Activated T-cell treated with anti-CD3 and anti-CD28 coated beads, Interleukin-2, amount 50 U/mL, for 1 hour (primary cell): ENCODE measurements at regions not wholly inside any gene's neighbourhood (a gene's known extent, or its start where the extent isn't known, plus 50 kb on each side); places are given as distances from the start of the nearest gene placed in this dataset.

ENCODE experiments used
- DNase-seq: peaks from one replicate; pipeline ENCODE4 v3.0.0-alpha.2; 2020

DNA sequence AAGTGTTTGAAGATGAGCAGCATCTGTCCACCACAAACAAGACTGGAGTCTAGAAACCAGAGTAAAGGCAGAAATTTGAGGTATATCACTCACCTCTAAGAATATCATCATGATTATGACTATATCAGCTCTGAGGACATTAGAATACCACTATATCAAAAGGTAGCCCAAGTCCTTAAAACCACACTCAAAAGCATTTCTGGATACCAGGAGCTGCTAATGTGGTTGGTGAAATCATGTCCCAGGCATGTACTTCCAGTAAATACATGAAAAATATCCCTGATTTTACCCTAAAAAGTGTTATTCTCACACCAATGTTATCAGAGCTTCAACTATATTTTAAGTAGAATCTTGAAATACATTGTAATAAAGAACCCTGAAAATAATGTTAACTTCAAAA lies 136.3 kb upstream of the SMAD1 start:
- no peak for DNase-seq

- DNase-seq: no peak
Observed at GRCh38 chr4:145341381-145341780, 140.3 kb upstream of the SMAD1 start.

DNA sequence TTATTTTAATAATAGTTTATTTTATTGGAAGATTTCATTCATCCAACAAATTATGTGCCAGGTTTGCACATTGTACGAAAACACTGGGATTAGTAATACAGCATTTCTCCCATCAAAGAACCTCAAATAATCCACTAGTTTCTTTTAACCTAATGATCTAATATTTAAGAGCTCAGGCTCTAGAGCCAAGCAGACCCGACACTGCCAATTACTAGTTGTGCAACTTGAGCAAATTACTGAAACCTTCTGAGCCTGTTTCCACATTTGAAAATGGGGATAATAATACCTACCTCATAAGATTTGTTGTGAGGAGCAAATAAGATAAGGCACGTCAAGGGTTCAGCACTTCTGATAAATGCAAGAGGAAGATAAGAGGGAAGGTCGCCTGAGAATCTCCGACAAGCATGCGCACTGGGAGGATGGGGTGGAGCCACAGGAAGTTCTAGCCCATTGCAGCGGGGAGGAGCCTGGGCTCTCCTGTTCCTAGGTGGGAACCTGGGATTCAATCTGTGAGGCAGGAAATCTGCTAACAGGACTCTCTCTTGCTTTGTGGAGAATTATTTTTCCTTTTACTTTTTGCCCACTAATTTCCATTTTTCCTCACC lies 141.5 kb upstream of the SMAD1 start:
- no peak for DNase-seq

DNA sequence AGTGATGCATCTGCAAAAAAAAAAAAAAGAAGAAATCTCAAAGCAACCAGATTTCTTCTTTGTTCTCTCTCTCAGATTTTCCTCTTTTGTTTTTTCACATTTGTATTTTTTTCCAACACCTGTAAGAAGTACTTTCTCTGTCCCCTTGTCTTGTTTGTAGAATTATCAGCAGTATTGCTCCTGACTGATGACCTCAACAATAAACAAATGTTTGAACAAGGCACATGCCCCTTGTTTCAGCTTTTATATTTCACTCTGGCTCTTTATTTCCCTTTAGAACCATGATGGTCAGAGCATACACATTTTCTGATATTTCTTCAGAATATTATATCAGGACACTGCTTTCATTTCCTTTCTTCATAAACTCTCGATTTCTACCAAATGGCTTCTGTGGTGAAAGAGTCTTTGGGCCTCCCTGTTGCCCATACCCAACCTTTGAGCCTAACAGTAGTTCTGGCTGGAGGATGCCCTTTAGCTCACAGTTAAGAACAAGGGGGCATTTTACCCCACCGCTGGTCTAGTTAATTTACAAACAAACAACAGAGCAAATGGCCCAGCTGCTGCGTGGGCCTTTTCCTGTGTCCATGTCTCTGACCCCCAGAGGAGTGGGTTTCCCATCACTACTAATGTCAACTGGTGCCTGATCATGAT lies 142.5 kb upstream of the SMAD1 start:
- DNase-seq: no peak

- no peak for DNase-seq
Observed at GRCh38 chr4:145338568-145338967, 143.1 kb upstream of the SMAD1 start.

DNA sequence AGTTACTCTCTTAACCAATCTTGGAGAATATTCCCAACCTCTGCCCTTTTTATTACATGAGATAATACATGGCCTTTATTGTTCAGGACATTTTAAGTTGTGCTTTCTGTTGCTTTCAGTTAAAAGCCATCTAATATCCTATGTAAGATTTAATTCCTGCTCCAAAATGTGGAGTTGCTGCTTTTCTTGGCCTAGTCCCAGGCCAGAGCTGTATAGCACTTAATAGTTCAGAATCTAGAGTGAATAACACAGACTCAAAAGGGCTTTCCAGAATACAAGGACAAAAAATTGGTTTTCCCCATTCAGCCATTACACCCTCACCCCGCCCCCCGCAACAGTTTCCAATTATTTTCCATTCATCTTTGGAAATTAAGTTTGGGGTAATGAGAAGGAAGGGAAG lies 144.3 kb upstream of the SMAD1 start:
- no peak for DNase-seq

DNA sequence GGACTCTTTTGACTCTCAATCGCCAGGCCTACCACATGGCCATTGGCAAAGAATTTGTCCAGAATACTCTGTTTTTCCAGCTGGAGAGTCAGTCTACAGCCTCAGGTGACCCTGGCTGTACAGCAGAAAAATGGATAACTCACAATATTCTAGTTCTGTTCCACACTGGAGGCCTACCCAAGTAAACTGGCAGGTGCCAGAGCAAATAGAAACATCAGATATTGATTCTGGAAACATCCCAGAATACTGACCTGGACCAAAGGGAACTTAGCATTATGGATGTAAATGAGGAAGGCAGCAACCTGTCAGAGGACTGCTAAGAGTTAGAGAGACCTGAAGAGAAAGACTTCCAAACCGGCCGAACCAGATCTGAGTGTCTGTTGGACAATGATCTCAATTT lies 147.9 kb upstream of the SMAD1 start:
- DNase-seq: no peak

DNA sequence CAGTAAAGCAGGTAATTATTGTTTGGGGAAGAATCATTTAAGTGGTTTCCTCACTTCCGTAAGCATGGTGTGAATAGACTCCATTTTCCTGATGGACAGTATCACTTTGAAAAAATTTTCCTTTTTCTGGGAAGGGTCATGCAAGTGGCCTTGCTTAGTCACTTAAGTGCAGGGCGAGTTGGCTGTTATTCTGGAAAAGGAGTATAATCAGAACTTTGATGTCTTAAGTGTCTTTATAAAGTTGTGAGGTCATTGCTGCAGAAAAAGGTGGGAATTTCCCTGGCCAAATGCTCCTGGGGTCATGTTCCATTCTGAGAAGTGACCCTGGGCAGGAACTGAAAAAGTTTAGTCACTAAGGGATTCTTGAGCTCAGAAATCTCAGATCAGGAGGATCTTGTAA lies 146.1 kb upstream of the OTUD4 start:
- DNase-seq: no peak

GRCh38 chr4:145324161-145324560 lies 143.8 kb upstream of the OTUD4 start:
- no peak for DNase-seq

DNA sequence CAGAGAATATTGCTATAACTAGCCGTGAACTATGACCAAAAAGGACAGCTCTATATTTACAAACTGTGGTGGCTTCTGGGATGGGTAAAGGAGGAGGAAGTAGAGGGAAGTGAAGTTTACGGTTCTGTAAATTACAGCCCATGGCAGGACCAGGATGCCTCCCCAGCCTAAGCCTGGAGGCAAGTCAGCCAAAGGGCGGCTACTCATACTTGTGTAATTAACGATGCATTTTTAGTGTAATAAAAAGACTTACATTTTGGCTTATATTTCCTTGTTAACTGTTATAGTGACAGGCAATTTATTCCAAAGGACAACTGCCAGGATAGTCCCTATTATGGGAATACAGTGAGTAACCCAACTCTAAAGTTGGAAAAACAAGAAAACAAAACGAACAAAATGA lies 139.9 kb upstream of the OTUD4 start:
- no peak for DNase-seq

DNA sequence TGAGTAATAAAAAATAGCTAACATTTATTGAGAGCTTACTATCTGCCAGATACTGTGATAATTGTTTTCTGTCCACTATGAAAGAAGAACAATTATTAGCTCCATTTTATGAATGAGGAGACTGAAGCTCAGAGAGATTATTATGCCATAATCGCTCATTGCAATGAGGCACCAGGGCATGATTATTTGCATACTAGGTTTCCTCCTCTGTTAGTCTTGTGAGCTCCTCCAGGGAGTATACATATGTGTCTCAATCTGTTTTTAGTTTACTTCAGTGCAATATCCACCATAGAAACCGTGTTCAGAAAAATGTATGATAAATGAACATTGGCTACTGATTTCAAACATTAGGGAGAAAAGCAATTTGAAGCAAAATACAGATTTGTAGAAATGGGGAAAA lies 139.4 kb upstream of the OTUD4 start:
- no peak for DNase-seq

GRCh38 chr4:145316897-145317574 lies 136.6 kb upstream of the OTUD4 start:
- no peak for DNase-seq

- DNase-seq: no peak
Observed at GRCh38 chr4:145315811-145316225, 135.4 kb upstream of the OTUD4 start.

- no peak for DNase-seq
Observed at GRCh38 chr4:145308598-145308997, 128.2 kb upstream of the OTUD4 start.

DNA sequence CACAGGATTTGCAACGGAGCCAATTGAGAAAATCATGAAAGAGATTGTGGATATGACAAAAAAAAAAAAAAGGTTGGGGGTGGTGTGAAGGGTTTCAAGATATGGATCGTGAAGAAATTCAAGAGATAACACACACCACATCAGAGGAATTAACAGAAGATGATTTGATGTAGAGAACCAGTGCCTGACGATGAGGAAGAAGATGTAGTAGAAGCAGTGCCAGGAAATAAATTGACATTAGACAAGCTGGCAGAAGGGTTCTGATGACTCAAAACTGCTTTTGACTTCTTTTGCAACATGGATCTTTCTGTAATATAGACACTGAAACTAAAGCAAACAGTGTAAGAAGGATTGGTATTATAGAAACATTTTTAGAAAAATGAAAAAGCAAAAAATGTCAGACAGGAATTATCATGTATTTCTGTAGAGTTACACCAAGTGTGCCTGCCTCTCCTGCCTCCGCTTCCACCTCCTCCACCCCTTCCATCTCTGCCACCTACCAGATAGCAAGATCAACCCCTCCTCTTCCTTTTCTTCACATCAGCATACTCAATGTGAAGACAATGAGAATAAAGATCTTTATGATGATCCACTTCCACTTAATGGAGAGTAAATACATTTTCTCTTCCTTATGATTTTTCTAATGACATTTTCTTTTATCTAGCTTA lies 127.5 kb upstream of the OTUD4 start:
- no peak for DNase-seq

GRCh38 chr4:145307120-145307519 lies 126.7 kb upstream of the OTUD4 start:
- no peak for DNase-seq

DNA sequence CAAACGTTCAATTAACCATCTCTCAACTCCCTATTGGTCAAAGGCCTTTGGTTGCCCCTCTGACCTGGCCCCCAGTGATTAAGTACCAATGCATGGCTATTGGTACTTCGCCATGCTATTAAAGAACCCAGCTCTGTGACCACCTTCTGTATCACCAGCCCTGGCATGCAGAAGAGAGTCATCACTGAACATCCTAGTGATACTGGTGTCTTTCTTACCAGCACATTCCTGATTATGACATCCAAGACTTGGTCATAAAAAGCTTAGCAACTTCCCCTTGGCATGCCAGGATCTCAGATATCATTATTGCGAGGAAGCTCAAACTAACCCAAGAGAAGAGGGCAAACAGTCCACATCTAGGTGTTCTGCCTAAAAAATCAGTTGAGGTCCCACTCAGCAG lies 122.3 kb upstream of the OTUD4 start:
- DNase-seq: no peak

DNA sequence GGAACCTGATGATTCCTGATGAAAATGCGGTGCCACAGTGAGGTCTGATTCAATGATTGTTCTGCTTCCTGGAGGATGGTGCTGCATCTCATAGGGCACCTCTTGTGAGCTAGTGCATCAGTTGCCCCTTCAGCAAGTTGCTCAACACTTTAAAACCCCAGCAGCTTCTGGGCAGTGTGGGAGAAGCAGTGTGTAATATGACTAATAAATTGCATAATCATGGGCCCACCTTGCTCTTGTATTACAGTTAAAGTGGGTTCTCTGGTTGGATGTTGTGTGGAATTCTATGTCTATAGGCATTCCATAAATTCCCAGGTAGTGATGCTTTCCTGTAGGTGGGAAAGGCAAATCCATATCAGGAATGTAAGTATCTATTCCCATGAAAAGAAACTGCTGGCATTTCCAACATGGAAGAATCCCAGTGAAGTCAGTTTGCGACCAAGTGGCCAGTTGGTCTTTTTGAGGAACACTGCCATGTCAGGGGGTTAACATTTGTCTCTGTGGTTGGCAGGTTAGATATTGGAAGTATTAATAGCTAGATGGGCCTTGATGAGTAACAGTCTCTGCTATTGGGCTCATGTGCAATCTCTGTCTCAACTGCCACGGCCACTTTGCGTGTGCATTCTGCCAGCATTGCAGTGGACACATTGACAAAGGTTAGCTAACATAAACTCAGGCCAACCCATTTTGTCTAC lies 121.1 kb upstream of the OTUD4 start:
- no peak for DNase-seq

GRCh38 chr4:145299380-145300076 lies 119.1 kb upstream of the OTUD4 start:
- DNase-seq: peak; percentile 28

DNA sequence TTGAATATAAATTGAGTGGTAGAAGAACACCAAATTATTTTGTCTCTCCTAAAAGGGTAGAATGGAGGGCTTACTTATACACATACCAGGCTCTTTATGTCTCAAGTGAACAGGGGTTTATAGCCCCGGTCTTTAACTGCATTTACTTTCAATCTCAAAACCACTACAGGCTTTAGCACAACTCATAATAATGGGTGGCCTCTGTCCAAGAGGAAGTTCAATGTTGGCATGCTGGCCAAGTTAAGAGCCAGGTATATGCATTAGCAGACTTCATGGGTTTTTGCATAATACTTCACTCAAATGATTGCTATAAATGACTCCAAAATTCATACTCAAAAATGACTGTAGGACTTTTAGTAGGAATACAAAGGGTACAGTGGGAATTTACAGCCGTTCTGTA lies 118.5 kb upstream of the OTUD4 start:
- DNase-seq: no peak

GRCh38 chr4:145297556-145297955 lies 117.2 kb upstream of the OTUD4 start:
- no peak for DNase-seq

DNA sequence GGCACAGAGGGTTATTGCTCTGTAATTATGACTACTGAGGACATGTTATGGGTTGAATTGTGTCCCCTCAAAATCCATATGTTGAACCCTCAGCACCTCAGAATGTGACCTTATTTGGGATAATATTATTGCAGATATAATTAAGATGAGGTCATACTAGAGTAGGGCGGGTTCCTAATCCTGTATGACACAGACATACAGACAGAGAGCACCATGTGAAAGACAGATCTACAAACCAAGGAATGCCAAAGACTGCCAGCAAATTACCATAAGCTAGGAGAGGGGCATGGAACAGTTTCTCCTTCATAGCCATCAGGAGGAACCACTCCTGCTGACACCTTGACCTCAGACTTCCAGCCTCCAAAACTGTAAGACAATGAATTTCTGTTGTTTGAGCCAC lies 115.2 kb upstream of the OTUD4 start:
- no peak for DNase-seq

GRCh38 chr4:145295122-145295521 lies 114.7 kb upstream of the OTUD4 start:
- DNase-seq: no peak
